Neural progenitor cell (in vitro differentiated cells): ENCODE measurements at regions not wholly inside any gene's neighbourhood (a gene's known extent, or its start where the extent isn't known, plus 50 kb on each side); places are given as distances from the start of the nearest gene placed in this dataset.

ENCODE experiments used
- EZH2 ChIP-seq: fragments of 200-600 bp; sonication (generic); IDR thresholded peaks from 2 replicates; pipeline ENCODE4 v1.6.1; 2017; ENCODE audit warnings: antibody characterized with exemption, mild to moderate bottlenecking, moderate library complexity
- TF ChIP-seq, protein P1 (sequence below): fragments of 200-600 bp; sonication (generic); IDR thresholded peaks from 2 replicates; pipeline ENCODE4 v1.5.1; 2017; ENCODE audit warnings: antibody characterized with exemption, mild to moderate bottlenecking

DNA sequence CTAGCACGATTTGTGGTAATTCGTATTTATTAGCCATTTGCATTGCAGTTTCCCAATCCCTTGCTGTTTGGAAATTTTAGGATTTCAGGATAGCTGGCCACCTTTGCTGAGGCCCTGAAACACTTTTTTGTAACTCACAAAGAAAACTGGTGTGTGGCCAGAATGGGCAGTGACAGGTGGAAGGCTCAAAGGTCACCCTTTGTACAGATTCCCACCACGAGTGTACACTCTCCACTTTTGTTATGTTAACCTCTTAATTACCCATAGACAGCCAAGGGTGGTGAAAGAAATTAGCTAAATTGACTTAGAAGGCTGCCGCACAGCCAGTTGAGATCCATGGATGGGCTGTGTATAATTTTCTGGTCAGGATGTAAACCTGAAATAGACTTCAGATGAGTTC lies 109.7 kb upstream of the ARX start:
- TF ChIP-seq EZH2, result no peak
- TF ChIP-seq, protein P1, sequence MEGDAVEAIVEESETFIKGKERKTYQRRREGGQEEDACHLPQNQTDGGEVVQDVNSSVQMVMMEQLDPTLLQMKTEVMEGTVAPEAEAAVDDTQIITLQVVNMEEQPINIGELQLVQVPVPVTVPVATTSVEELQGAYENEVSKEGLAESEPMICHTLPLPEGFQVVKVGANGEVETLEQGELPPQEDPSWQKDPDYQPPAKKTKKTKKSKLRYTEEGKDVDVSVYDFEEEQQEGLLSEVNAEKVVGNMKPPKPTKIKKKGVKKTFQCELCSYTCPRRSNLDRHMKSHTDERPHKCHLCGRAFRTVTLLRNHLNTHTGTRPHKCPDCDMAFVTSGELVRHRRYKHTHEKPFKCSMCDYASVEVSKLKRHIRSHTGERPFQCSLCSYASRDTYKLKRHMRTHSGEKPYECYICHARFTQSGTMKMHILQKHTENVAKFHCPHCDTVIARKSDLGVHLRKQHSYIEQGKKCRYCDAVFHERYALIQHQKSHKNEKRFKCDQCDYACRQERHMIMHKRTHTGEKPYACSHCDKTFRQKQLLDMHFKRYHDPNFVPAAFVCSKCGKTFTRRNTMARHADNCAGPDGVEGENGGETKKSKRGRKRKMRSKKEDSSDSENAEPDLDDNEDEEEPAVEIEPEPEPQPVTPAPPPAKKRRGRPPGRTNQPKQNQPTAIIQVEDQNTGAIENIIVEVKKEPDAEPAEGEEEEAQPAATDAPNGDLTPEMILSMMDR, result no peak
